H9 (cell line): ENCODE measurements at regions not wholly inside any gene's neighbourhood (a gene's known extent, or its start where the extent isn't known, plus 50 kb on each side); places are given as distances from the start of the nearest gene placed in this dataset.

Experiments
- DNase-seq: peaks from one replicate; pipeline ENCODE4 v3.0.0-alpha.2; 2017
- H2AFZ ChIP-seq: one replicate; pipeline ENCODE4 v1.6.1; 2013; ENCODE audit warnings: mild to moderate bottlenecking, low read length, control low read depth, moderate library complexity
- H2AK5ac ChIP-seq: 2 replicates; pipeline ENCODE4 v1.6.1; 2013; ENCODE audit warnings: low read length, control low read depth, mixed read lengths; ENCODE audit not compliant: insufficient read length
- H2BK120ac ChIP-seq: one replicate; pipeline ENCODE4 v1.6.1; 2013; ENCODE audit warnings: low read depth, mild to moderate bottlenecking, low read length, control low read depth, inconsistent platforms; ENCODE audit not compliant: poor library complexity, severe bottlenecking
- H2BK12ac ChIP-seq: 2 replicates; pipeline ENCODE4 v1.6.1; 2013; ENCODE audit warnings: low read length, control low read depth, mixed read lengths, low read depth; ENCODE audit not compliant: insufficient read length
- H2BK15ac ChIP-seq: 2 replicates; pipeline ENCODE4 v1.6.1; 2013; ENCODE audit warnings: low read depth, low read length, control low read depth
- H2BK20ac ChIP-seq: one replicate; pipeline ENCODE4 v1.6.1; 2013; ENCODE audit warnings: low read depth, mild to moderate bottlenecking, low read length, control low read depth, inconsistent platforms; ENCODE audit not compliant: poor library complexity, severe bottlenecking
- H2BK5ac ChIP-seq: 2 replicates; pipeline ENCODE4 v1.6.1; 2013; ENCODE audit warnings: low read length, control low read depth, mixed read lengths; ENCODE audit not compliant: insufficient read length
- H3K14ac ChIP-seq: 2 replicates; pipeline ENCODE4 v1.6.1; 2013; ENCODE audit warnings: low read length, control low read depth; ENCODE audit not compliant: insufficient read depth
- H3K18ac ChIP-seq: 2 replicates; pipeline ENCODE4 v1.6.1; 2013; ENCODE audit warnings: low read depth, mild to moderate bottlenecking, mixed read lengths, low read length, control low read depth; ENCODE audit not compliant: insufficient read length
- H3K23ac ChIP-seq: 2 replicates; pipeline ENCODE4 v1.6.1; 2013; ENCODE audit warnings: low read length, control low read depth, mixed read lengths, low read depth; ENCODE audit not compliant: insufficient read length
- H3K23me2 ChIP-seq: 2 replicates; pipeline ENCODE4 v1.6.1; 2013; ENCODE audit warnings: low read depth, mild to moderate bottlenecking, mixed read lengths, low read length, control low read depth; ENCODE audit not compliant: insufficient read length, poor library complexity, severe bottlenecking
- H3K27ac ChIP-seq: 2 replicates; pipeline ENCODE4 v1.5.1; 2013; ENCODE audit warnings: low read length, control low read depth, mixed read lengths, low read depth; ENCODE audit not compliant: insufficient read length
- H3K27me3 ChIP-seq: 2 replicates; pipeline ENCODE4 v1.6.1; 2013; ENCODE audit warnings: low read length, control low read depth, inconsistent platforms; ENCODE audit not compliant: insufficient read depth
- H3K4ac ChIP-seq: 2 replicates; pipeline ENCODE4 v1.6.1; 2013; ENCODE audit warnings: low read depth, mild to moderate bottlenecking, control low read depth, inconsistent platforms, low read length, moderate library complexity
- H3K4me1 ChIP-seq: 2 replicates; pipeline ENCODE4 v1.6.1; 2013; ENCODE audit warnings: low read length, control low read depth, inconsistent platforms; ENCODE audit not compliant: insufficient read depth
- H3K4me2 ChIP-seq: 2 replicates; pipeline ENCODE4 v1.6.1; 2013; ENCODE audit warnings: low read length, control low read depth, mixed read lengths; ENCODE audit not compliant: insufficient read length, insufficient read depth
- H3K56ac ChIP-seq: 2 replicates; pipeline ENCODE4 v1.6.1; 2013; ENCODE audit warnings: low read depth, mild to moderate bottlenecking, mixed read lengths, low read length, control low read depth; ENCODE audit not compliant: insufficient read length
- H3K79me1 ChIP-seq: 2 replicates; pipeline ENCODE4 v1.6.1; 2013; ENCODE audit warnings: low read depth, mild to moderate bottlenecking, moderate library complexity, low read length, control low read depth, inconsistent platforms; ENCODE audit not compliant: insufficient read depth, poor library complexity, severe bottlenecking
- H3K79me2 ChIP-seq: 2 replicates; pipeline ENCODE4 v1.6.1; 2013; ENCODE audit warnings: low read length, control low read depth, inconsistent platforms; ENCODE audit not compliant: insufficient read depth
- H3K9ac ChIP-seq: 2 replicates; pipeline ENCODE4 v1.6.1; 2013; ENCODE audit warnings: low read length, control low read depth, mixed read lengths; ENCODE audit not compliant: insufficient read length; ENCODE audit errors: extremely low read depth
- H3K9me3 ChIP-seq: one replicate; pipeline ENCODE4 v1.6.1; 2013; ENCODE audit warnings: low read depth, low read length, inconsistent platforms; ENCODE audit not compliant: control insufficient read depth
- H3T11ph ChIP-seq: one replicate; pipeline ENCODE4 v1.6.1; 2013; ENCODE audit warnings: mild to moderate bottlenecking, low read length, control low read depth, inconsistent platforms
- H4K20me1 ChIP-seq: one replicate; pipeline ENCODE4 v1.6.1; 2013; ENCODE audit not compliant: control insufficient read depth, insufficient read length, insufficient read depth
- H4K5ac ChIP-seq: 2 replicates; pipeline ENCODE4 v1.6.1; 2013; ENCODE audit warnings: low read depth, mild to moderate bottlenecking, mixed read lengths, low read length, control low read depth; ENCODE audit not compliant: insufficient read length
- H4K8ac ChIP-seq: replicated peaks from 2 replicates; pipeline ENCODE4 v1.6.1; 2013; ENCODE audit warnings: low read length, control low read depth, mixed read lengths, low read depth; ENCODE audit not compliant: insufficient read length
- H4K91ac ChIP-seq: 2 replicates; pipeline ENCODE4 v1.6.1; 2013; ENCODE audit warnings: low read depth, mild to moderate bottlenecking, moderate library complexity, mixed read lengths, low read length, control low read depth; ENCODE audit not compliant: insufficient read length
- H3K27ac Mint-ChIP-seq, 3 experiments: 2 replicates in 2 of 3; 3 replicates in 1 of 3; pipeline ENCODE4 v1.8.0; 2020 to 2021; ENCODE audit warnings: mixed read lengths in 3 of 3, mild to moderate bottlenecking in 1 of 3, moderate library complexity in 1 of 3
- H3K27me3 Mint-ChIP-seq: 2 replicates; pipeline ENCODE4 v1.8.0; 2021; ENCODE audit warnings: low read depth, mild to moderate bottlenecking, moderate library complexity, mixed read lengths
- H3K36me3 Mint-ChIP-seq, 3 experiments: 2 replicates in 2 of 3; 3 replicates in 1 of 3; pipeline ENCODE4 v1.8.0; 2020 to 2021; ENCODE audit warnings: low read depth in 3 of 3, mixed read lengths in 3 of 3; ENCODE audit not compliant: insufficient read depth in 1 of 3
- H3K4me1 Mint-ChIP-seq, 2 experiments: 2 replicates each; pipeline ENCODE4 v1.8.0; 2020; ENCODE audit warnings: mixed read lengths in 2 of 2
- H3K4me3 Mint-ChIP-seq, 2 experiments: 2 replicates in 1 of 2; 3 replicates in 1 of 2; pipeline ENCODE4 v1.8.0; 2020 to 2021; ENCODE audit warnings: mild to moderate bottlenecking in 2 of 2, mixed read lengths in 2 of 2, moderate library complexity in 1 of 2
- H3K9me3 Mint-ChIP-seq, 2 experiments: 2 replicates in 1 of 2; 3 replicates in 1 of 2; pipeline ENCODE4 v1.8.0; 2020; ENCODE audit warnings: mild to moderate bottlenecking in 2 of 2, mixed read lengths in 2 of 2, moderate library complexity in 1 of 2
- CTCF ChIP-seq: fragments of 200-600 bp; sonication (generic); conservative IDR thresholded peaks from 3 replicates; pipeline ENCODE4 v1.8.0; 2021; ENCODE audit warnings: antibody characterized with exemption, mild to moderate bottlenecking
- WGBS: extraction: QIAGEN DNeasy Blood & Tissue Kit; methylation state at CpG from one replicate; pipeline ENCODE4 v1.1.7; 2013; ENCODE audit warnings: missing lambda C conversion rate, low lambda C conversion rate, mixed read lengths; ENCODE audit not compliant: insufficient read length; ENCODE audit errors: extremely low coverage; 5-methylcytosine and 5-hydroxymethylcytosine counted together

GRCh38 chr18:40452599-40452998 lies 1502.4 kb upstream of the PIK3C3 start:
- Mint-ChIP-seq H3K27ac (no peak overlapping the region), H3K4me1 (peaks cover 5 to 9% of the 10 kb centered on the region in 2 experiments), H3K4me3 (no peak overlapping the region), H3K27me3 (no peaks in the 10 kb centered on the region), H3K36me3 (no peaks in the 10 kb centered on the region), H3K9me3 (no peaks in the 10 kb centered on the region)
- no peak for TF ChIP-seq CTCF
- no peaks in the 10 kb centered on the region for H3K4me1 ChIP-seq
- no peak overlapping the region for H3K18ac ChIP-seq
- H2BK120ac ChIP-seq: no peak overlapping the region
- no peak overlapping the region for H3K14ac ChIP-seq
- no peak overlapping the region for H3K56ac ChIP-seq
- no peak overlapping the region for H3K27ac ChIP-seq
- no peak overlapping the region for H3K4me2 ChIP-seq
- H3T11ph ChIP-seq: no peak overlapping the region
- H3K9me3 ChIP-seq: no peaks in the 10 kb centered on the region
- H4K8ac ChIP-seq: no peak overlapping the region
- no peak overlapping the region for H4K5ac ChIP-seq
- H2BK5ac ChIP-seq: no peak overlapping the region
- H3K4ac ChIP-seq: no peak overlapping the region
- no peak overlapping the region for H2BK12ac ChIP-seq
- DNase-seq: no peak
- H4K91ac ChIP-seq: no peak overlapping the region
- no CpG with 5 or more reads among the region's 2 CpGs for WGBS
- no peak overlapping the region for H2AK5ac ChIP-seq
- no peak overlapping the region for H3K9ac ChIP-seq
- H4K20me1 ChIP-seq: no peaks in the 10 kb centered on the region
- no peaks in the 10 kb centered on the region for H3K79me1 ChIP-seq
- no peaks in the 10 kb centered on the region for H3K27me3 ChIP-seq
- no peak overlapping the region for H2BK20ac ChIP-seq
- H3K23ac ChIP-seq: no peak overlapping the region
- no peaks in the 10 kb centered on the region for H3K79me2 ChIP-seq
- no peaks in the 10 kb centered on the region for H3K23me2 ChIP-seq
- H2BK15ac ChIP-seq: no peak overlapping the region
- no peak overlapping the region for H2AFZ ChIP-seq
